HG03060 (cell line): ENCODE measurements at regions not wholly inside any gene's neighbourhood (a gene's known extent, or its start where the extent isn't known, plus 50 kb on each side); places are given as distances from the start of the nearest gene placed in this dataset.

Source experiments
- ATAC-seq: cut with Tn5 transposase; IDR thresholded peaks from one replicate; pipeline ENCODE4 v1.9.1; 2021; ENCODE audit warnings: low read depth, moderate number of reproducible peaks; ENCODE audit not compliant: unreplicated experiment

DNA sequence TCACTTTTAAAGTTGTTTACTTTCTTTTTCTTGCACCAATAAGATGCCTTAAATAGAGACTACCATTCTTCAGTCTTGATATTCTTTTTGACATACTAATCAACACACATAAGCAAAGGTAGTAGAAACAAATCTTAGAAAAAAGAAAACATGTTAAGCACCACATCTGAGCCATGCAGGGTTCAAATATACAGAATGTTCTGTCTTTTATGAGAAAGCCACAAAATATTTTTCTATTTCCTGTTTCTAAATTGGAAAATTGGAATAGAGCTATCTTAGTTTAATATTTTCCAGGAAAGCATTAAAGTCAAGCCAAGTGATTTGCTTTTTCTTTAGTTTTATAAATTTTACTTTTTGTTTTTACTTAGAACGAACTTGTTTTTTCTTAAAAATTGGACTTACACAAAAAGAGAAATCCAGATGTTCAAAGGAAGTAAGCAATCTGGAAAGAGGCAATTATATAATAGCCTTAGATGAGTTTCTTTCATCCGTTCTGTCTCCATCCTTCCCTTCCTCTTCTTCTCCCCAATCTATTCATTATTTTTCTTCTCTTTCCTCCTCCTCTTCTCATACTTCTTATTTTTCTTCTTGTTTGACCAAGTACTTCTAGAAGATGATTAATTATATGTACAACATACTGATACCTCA lies 731.7 kb downstream of the SQOR start:
- no peak for ATAC-seq

DNA sequence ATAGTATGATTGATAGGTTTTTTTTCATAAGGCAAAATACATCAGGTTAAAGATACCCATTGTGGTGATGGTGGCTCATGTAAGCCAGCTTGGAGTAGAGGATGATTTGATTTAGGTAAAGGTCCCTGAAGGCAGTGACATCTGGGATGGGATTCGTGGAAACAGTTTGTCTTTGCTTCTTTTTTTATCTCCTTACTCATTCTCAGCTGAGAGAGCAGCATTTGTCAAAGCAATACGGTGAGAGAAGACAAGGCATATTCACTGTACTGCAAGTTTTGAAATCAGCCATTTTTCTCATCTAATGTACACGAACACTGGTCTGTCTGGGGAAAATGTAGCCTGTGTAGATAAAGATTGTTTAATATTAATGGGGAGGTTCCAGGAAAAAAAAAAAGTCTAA lies 749.1 kb downstream of the SQOR start:
- ATAC-seq = no peak

DNA sequence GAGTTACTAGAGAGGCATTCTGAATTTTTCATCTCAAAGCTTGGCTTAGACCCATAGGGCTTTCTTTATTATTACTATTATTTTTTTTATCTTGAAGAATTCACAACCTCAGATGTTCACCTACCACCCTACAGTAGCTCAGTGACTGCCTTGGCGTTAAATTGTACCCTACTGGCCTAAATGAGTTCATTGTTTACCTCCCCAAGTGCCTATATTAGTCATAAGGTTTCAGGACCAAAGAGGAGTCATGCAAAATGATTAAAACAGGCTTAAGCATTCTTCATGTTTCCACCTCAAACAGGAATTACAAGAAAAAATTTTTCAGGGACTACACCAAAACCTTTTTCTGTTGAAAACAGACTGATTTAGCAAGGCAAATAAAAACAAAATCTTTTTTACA lies 751.5 kb downstream of the SQOR start:
- no peak for ATAC-seq

DNA sequence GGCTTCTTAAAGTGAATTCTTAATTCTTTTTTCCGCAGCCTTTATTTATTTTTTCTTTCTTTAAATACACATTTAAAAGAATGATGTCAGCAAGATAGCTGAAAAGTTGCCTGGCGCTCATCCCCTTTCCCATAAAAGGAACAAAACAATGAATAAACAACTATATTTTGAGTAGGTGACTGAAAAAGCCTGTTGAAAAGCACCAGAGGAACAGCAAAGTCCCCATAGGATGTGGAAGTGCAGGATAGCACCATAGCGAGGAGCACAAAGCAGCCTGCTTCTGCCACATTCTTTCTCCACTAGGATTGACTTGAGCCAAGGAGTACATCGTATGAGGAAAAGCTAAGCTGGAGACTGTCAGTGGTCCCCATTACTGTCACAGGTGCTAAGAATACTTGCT lies 754.9 kb downstream of the SQOR start:
- ATAC-seq = no peak

DNA sequence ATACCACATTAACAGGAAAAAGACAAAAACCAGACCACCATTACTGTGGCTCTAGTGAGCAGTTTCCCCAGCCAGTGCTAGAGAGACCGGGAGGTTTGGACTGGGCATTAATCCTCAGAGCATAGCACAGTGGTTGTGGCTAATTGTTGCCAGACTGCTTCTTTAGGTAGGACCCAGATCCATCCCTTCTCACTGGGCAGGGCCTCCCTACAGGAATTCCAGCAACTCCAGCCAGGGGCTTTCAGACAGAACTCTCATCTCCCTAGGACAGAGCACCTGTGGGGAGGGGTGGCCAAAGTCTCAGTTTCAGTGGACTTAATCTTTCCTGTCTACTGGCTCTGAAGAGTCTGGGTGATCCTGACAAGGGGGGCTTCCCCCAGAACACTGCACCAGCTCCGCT lies 759.6 kb downstream of the SQOR start:
- no peak for ATAC-seq

DNA sequence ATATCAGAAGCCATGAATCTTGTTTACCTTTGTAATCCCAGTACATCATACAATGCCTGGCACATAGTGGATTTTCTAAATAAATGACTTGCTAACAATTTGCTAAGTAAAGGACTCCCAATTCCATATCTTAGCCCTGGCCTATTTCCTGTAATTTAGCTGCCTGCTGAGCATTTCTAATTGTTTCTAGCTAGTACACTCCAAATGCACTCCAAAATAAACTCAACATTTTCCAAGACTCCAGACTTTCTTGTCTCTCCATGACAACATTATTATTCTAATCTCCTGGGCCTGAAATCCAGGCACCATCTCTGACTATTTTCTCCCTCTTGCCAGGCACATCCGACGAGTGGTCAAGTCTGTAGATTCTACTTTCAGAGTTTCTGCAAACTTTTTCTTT lies 773.5 kb downstream of the SQOR start:
- ATAC-seq = no peak

DNA sequence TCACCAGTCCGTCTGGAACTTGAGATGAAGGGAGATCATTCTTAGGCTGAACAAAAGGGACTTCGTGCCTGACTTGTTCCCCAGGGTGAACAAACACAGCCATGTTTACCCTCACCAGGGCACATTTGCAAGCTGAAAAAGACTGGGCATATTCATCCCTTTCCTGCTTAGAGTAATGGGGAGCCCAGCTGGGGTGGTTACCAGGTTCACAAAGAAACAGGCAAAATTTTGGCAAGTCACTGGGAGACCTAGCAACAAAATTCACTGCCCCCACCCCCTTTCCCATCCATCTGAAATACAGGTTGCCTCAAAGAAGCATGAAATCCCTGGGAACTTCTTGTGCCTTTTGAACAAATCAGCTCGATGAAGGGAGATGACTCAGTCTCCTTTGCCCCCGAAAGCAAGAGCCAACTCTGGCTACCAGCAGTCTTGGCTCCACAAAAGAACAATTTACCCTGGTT lies 775.0 kb downstream of the SQOR start:
- no peak for ATAC-seq

DNA sequence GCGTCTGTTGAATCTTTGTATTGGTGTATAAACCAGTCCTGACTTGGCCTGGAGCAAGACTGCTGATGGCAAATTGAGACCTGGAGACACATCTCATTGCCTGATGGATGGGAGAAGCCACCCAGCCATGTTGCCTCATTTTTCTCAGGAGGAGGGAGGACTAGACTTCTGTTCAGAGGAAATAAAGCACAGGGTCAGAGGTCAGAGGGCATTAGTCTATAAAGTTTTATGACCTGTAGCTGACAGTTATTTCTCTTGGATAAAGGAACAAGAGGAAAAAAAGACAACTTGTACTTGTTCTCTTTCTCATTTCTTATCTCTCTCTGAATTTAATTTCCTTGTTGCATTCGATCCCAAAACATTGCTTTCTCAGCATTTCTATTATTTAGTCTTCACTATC lies 775.9 kb downstream of the SQOR start:
- no peak for ATAC-seq

DNA sequence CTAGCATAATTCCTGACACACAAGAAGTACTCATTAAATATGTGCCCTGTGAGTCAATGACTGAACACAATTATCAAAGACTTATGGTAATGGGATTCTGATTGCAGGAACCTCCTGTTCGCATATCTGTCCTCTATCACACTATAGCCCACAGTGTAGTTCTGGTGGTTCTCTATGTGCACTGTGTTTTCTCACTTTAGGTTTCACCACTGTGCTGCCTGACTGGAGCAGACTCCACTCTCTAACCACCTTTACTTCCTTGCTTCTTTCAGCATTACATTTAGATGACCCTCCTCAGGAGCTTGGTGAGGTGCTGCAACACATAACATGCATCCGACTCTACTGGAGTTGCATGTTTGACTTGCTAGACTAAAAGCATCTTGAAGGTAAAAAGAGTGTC lies 777.1 kb downstream of the SQOR start:
- no peak for ATAC-seq

DNA sequence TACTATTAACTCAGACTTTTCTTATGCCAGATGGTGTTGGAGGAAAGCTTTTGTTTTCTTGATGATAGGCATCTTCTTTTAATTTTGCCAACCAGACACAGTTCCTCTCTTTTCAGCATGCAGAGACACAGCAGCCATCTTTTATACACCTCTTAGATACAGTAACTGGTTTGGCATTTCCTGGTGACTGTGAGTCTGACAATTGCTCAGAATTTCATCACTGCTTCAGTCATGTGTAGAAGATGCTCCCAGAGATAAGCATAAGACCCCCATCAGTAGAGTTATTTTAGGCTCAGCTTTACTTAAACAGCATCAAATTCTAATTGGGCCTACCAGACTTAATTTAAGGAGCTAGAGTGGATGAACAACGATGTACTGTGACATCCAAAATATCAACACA lies 779.0 kb downstream of the SQOR start:
- ATAC-seq = no peak

DNA sequence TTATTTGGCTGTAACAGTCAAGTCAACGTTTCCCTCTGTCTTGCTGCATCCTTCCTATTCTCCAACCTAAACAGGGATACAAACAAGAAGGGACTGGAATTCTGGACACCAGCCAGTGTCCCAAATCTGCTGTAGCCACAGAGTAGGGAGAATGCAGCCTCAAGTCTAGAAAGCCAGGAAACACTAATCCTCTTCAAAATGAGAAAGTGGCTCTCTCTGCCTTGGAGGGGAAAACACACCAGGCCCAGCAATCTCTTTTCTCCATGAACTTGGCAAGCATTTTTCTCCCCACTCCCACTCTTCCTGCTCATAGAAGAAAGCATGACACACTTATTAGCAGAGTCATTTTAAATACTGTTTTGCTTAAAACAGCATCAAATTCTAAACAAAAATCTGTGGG lies 781.7 kb downstream of the SQOR start:
- no peak for ATAC-seq

DNA sequence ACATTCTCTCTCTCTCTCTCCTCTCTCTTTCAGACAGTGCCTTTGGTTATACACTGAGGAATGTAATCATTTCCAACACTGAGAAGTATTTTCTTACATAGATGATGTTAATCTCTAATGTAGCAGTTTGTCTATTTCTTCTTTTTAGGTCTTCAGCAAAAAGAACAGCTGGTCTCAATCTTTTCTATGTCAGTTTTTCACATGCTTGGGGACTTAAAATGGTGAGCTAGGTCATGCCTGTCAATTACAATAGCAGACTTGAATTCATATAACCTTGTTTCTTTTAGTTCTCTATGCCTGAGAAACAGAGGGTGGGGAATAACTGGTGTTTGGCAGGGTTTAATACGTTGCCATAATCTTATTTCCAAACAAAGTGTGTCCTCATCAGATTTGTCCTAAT lies 786.2 kb downstream of the SQOR start:
- no peak for ATAC-seq

DNA sequence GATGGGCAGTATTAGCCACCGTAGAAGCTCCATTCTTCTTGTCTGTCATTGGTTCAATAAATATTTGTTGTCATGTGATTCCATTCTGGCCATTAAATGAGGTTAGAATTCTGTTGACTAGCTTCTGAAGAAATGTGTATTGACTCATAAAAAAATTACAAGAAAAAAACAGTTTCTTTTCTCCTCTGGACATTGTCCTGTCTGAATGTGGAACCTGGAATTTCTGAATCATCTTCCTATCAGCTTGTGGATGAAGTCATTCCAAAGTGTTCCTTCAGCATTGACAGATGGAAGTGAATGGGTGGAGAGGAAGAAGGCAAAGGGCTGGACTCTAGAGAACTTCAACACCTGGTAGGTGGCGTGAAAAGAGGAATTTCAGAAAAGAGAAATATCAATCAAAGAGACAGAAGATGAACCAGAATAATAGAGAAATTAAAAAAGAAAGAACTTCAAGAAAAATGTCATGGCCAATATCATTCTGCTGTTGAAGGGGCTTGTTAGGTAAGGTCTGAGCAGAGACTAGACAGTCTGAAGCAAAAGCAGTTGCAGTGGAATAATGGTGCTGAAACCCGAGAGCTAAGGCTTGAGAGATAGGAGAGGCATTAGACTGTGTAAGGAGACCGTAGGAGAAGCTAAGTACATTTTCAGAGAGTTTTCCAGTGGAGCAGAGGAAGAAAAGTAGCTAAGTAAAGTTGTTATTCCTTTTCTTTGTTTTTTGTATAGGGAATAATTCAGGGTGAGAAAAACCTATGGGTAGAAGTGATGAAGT lies 806.6 kb downstream of the SQOR start:
- no peak for ATAC-seq

DNA sequence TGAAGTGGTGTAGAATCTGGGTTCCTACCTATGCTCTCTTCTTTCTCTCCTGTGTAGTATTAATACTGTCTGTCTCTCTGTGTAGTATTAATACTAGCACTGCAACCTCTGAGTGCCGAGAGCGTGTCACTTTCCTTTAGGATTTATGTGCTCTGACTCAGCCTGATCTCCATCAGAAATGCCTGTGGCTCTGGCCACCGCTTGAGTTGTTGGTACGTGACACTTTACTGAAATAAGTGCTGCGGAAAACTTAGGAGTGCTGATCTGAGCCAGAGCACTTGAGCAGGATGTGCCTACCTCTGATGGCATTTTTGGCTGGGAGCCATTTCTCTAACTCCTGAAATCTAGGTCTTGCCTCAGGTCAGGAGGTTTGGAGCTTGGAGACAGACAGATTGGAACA lies 807.4 kb downstream of the SQOR start:
- no peak for ATAC-seq

DNA sequence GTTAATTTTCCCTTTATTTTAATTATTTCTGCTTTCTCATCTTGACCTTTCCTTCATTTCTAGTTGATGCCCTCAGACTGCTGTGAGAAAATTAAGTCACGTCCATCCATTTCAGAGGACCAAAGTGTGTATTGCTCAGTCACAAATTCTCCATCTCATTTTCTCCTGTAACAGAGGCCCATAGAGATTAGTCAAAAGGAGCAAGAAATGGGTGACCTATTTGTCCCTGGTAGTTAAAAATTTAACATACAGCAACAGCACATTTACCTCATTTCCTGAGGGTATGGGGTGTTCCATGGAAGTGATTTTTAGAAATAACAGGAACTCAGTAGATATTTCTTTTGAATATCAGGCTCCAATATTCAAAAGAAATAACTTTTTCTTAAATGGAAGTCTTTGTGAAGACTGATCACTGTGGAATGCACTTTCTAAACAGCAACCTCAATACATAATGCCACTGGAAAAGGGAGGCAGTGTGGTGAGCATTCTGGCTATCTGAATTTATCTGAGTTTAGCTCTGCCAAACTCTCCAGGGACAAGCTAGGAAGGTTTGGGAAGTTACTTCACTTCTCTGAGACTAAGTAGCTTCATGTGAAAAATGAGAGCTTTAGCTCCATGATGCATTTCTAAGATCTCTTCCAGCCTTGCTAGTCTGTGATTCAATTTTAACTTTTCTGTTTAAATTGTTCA lies 808.2 kb downstream of the SQOR start:
- no peak for ATAC-seq

DNA sequence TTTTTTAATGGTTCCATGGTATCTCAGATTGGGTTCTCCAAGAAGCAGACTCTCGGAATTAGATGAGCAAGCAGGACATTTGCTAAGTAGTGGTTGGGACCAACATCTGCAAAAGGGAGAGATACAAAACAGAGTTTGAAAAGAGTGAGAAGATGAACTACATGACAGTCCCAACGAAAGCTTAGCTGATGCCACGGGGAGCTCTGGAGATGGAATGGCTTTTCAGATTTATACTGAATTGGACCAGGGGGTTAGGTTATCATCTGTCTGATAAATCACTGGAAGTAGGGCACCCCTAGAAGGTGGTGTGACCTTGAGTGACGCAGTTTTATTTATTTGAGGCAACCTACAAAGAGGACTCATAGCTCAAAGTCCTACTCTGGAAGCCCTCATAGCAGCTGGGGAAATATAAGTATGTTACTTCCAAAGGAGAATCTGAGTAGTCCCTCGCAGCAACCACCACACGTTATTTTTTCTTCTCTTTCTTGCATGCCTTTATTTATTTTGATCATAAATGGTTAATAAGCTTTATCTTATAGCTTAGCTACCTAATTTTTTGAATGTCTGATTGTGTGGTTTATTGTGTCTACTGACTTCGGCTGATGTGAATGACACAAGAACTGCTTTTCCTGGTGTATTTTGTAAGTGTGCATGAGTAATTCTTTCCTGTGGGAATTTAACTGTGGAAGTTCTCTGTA lies 815.4 kb downstream of the SQOR start:
- no peak for ATAC-seq

DNA sequence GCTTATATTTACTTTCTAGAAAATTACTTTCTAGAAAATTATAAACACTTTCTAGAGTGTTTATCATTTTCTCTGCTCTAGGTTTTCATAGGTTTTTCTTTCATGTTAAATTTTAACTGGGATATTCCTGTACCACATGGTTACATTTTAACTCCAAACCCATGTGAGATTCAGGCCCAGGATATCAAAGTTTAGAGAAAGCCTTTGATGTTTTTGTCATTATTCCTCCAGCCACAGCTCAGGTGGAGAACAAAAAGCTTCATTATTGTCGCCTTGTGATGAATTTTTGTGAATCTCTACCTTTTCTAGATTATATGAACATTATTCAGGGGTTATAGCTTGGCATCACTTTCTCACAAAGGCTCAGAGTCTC lies 816.0 kb downstream of the SQOR start:
- no peak for ATAC-seq

DNA sequence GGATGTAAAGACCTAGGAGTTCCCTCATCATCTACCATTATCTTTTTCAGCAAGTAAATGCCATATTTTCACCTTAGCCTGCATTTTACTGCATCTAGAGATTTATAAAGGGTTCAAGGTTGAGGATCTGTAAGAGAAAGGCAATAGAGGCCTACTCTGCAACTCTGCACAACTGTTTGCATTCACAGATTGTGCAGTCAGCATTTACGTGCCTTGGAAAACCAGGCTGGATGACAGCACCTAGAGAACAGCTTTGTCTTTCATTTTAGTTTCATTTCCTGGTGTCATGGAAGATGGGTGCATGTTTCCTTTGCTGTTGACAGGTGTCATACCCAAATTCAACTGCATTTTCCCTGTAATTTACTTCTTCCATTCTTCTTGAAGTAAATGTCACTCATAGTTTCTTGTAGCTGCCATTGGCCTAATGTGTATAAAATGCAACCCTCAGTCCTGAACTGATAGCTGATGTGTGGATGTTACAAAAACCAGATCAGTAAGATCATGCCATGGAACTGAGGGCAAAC lies 817.5 kb downstream of the SQOR start:
- ATAC-seq = no peak

DNA sequence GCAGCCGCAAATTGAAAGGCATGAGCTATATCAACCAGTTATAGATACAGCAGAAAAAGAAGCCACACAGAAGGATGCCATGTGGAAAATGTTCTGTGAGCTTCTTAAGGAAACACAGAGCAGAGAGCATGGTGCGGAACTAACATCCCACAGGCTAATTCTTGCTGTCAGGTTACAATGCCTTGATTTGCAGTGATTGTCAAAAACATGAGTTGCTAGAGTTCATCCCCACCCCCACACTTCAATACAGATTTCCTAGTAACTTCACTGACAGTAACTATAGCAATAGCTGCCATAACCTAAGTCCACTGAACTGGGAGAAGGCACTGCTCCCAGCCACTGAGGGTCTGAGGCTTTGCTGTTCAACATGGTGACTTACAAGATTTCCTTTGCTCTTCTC lies 821.6 kb downstream of the SQOR start:
- no peak for ATAC-seq

DNA sequence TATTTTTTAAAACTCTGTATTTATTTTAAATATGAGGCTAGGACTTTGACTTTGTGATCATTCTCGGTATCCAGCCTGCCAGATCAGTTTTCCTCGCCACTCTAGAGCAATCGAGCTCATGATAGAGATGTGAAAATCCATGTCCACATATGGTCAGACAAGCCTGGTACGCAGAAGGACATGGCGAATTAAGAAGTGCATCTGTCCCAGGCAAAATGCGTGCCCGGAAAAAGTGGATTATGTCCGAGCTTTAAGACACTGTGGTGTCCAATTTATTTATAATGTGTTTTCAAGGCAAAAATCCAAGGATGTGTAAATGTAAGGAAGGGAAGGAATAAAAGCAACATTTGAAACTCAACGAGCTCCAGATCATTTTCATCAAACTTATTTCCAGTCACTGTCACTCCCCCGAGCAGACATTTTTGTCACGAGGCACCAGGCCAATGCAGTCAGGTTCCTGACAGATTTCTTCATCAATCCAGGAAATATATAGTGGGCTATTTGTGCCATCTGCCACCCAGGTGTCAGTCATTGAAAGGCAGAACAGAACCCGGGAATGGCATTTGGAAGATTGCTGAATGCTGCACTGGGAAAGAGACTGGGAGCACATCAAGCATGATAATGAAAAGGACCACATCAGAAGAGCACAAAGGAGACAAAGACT lies 825.7 kb downstream of the SQOR start:
- no peak for ATAC-seq
